HFF-Myc (cell line): ENCODE measurements at regions not wholly inside any gene's neighbourhood (a gene's known extent, or its start where the extent isn't known, plus 50 kb on each side); places are given as distances from the start of the nearest gene placed in this dataset.

Experiments used
- DNase-seq: peaks from one replicate; pipeline ENCODE4 v3.0.0-alpha.2; 2011; ENCODE audit warnings: low read depth; ENCODE audit errors: extremely low read depth
- H3K4me3 ChIP-seq: replicated peaks from 2 replicates; pipeline ENCODE4 v1.5.1; 2011; ENCODE audit warnings: low read depth, mild to moderate bottlenecking, control low read depth, low read length
- CTCF ChIP-seq: IDR thresholded peaks from 2 replicates; pipeline ENCODE4 v1.5.1; 2012; ENCODE audit warnings: mild to moderate bottlenecking, low read depth, low read length, control low read depth; ENCODE audit errors: missing control alignments

- no peak for TF ChIP-seq CTCF
- H3K4me3 ChIP-seq: no peak overlapping the region
- no peak for DNase-seq
Measured at GRCh38 chrX:2588049-2588448, 87.3 kb upstream of the DHRSX start.

GRCh38 chrX:2587146-2587545 lies 86.4 kb upstream of the DHRSX start:
- DNase-seq: no peak
- TF ChIP-seq CTCF: no peak
- H3K4me3 ChIP-seq: no peak overlapping the region

- DNase-seq: no peak
- H3K4me3 ChIP-seq: no peak overlapping the region
- no peak for TF ChIP-seq CTCF
Measured at GRCh38 chrX:2585158-2585470, 84.3 kb upstream of the DHRSX start.

GRCh38 chrX:2584251-2585157 lies 83.7 kb upstream of the DHRSX start:
- H3K4me3 ChIP-seq: no peak overlapping the region
- DNase-seq: no peak
- no peak for TF ChIP-seq CTCF

GRCh38 chrX:2583194-2584162 lies 82.7 kb upstream of the DHRSX start:
- TF ChIP-seq CTCF: no peak
- no peak overlapping the region for H3K4me3 ChIP-seq
- no peak for DNase-seq

GRCh38 chrX:2582667-2583066 lies 81.9 kb upstream of the DHRSX start:
- TF ChIP-seq CTCF: no peak
- no peak overlapping the region for H3K4me3 ChIP-seq

More at GRCh38 chrX:2582667-2583066, 81.9 kb upstream of the DHRSX start:
- no peak for DNase-seq
